ENCODE measurements at regions not wholly inside any gene's neighbourhood (a gene's known extent, or its start where the extent isn't known, plus 50 kb on each side); places are given as distances from the start of the nearest gene placed in this dataset.

DNA sequence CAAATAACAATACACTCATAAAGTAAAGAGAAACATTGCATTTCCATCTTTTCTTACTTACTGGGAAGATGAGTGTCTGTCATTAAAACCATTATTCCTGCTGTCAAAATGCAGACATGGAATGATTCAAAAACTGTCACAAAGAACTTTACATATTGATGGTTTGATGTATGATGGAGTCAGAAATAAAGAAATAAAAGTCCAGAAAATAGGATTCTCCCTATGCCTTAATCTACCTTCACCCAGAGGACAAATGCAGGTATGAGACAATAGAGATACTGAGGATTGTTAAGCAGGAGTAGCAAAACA is 656.1 kb downstream of the TBC1D4 start:
- TF ChIP-seq, protein P1, sequence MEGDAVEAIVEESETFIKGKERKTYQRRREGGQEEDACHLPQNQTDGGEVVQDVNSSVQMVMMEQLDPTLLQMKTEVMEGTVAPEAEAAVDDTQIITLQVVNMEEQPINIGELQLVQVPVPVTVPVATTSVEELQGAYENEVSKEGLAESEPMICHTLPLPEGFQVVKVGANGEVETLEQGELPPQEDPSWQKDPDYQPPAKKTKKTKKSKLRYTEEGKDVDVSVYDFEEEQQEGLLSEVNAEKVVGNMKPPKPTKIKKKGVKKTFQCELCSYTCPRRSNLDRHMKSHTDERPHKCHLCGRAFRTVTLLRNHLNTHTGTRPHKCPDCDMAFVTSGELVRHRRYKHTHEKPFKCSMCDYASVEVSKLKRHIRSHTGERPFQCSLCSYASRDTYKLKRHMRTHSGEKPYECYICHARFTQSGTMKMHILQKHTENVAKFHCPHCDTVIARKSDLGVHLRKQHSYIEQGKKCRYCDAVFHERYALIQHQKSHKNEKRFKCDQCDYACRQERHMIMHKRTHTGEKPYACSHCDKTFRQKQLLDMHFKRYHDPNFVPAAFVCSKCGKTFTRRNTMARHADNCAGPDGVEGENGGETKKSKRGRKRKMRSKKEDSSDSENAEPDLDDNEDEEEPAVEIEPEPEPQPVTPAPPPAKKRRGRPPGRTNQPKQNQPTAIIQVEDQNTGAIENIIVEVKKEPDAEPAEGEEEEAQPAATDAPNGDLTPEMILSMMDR (IDR thresholded peaks at IDR 0.05; ENCODE audit: low read depth, low read length), result no peak
- DNase-seq (ENCODE audit: extremely low read depth, low read depth), result no peak

DNA sequence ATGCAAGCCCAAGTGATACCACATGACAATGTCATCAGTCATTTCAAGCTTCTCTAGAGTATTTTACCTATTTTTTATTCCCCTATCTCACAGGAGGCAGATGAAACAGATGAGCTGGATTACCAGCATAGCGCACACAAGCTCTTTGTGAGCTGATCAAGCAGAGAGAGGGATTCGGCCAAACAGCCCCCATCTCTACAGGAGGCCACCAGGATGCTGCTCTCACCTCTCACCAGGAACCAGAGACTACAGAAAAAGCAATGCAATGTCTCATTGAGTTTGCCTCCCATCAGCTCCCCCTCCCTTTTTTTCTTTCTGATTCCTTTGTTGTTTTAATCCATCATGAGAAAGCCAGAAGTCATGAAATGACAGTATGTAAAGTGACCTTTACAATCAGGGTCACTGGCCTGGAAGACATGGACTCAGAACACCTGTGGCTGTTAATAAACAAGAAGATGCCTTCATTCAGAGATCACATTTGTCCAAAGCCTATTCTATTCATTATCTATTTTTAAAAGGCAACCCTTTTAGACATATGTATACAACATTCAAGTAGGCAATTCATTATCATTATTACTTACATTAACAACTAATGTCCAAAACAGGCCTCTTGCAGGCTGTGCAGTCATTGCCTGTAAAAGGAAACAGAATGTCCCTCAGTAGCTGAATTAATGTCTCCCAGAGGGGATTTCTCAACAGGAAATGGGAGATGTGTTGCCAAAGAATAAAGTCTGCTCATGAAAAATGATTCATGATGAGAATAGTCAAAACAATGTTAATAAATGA is 656.6 kb downstream of the TBC1D4 start:
- DNase-seq (ENCODE audit: extremely low read depth, low read depth), result peak; percentile 48
- TF ChIP-seq, protein P1 (IDR thresholded peaks at IDR 0.05; ENCODE audit: low read depth, low read length), result no peak

DNA sequence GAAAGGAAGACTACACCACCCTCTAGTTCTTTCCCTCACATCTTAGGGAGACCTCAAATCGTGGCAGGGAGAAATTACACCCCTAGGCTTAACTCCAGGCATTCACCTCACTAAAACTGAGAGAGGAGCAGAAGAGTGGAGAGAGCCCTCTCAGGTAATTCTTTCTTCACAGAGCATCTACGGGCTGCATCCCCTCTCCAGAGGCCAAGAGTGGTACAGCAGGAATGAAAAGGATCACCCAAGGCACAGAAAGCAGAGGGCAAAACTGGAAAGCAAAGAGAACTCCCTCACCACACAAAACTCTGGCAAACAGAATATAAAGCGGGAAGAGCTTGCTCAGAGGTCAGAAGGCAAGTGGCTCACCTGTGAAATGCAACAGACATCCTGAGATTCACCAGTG is 661.2 kb downstream of the TBC1D4 start:
- TF ChIP-seq, protein P1 (IDR thresholded peaks at IDR 0.05; ENCODE audit: low read depth, low read length), result no peak
- DNase-seq (ENCODE audit: extremely low read depth, low read depth), result no peak

DNA sequence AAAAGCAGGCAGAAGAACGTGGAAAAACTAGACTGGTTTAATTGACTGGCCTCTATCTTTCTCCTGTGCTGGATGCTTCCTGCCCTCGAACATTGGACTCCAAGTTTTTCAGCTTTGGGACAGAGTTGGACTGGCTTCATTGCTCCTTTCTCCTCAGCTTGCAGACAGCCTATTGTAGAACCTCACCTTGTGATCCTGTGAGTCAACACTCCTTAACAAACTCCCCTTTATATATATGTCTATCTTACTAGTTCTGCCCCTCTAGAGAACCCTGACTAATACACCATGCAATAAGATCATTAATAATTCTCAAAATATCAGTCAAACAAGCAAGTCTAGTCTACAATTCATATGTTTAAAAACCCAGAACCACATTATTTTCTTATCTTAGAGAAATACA is 662.4 kb downstream of the TBC1D4 start:
- no peak for DNase-seq (ENCODE audit: extremely low read depth, low read depth)
- TF ChIP-seq, protein P1 (IDR thresholded peaks at IDR 0.05; ENCODE audit: low read depth, low read length), result no peak

DNA sequence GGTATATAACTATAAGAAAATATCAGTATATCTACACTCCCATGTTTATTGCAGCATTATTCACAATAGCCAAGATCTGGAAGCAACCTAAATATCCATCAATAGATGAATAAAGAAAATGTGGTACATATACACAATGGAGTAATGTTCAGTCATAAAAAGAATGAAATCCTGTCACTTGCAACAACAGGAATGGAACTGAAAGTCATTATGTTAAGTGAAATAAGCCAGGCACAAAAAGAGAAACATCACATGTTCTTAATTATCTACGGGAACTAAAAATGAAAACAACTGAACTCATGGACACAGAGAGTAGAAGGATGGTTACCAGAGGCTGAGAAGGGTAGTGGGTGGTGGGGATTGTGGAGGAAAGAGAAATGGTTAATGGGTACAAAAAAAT is 665.2 kb downstream of the TBC1D4 start:
- TF ChIP-seq, protein P1 (IDR thresholded peaks at IDR 0.05; ENCODE audit: low read depth, low read length), result no peak
- DNase-seq (ENCODE audit: extremely low read depth, low read depth), result no peak

DNA sequence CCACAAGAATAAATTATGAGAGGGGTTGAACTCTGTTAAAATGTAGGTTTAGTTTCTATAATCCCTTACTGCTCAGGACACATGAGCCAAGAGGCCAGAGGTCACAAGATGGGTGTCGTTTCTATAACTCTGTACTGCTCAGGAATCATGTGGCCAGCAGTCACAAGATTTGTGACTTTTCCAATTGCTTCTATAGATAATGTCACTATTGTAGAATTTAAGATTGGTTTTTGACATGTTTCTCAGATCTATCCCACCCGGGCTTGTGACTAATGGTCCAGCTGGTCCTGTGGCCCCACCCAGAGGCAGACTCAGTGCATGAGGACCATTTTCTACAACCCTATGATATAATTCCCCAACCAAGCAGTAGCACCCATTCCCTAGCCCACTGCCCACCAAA is 662.0 kb upstream of the KLF12 start:
- no peak for DNase-seq (ENCODE audit: extremely low read depth, low read depth)
- TF ChIP-seq, protein P1 (IDR thresholded peaks at IDR 0.05; ENCODE audit: low read depth, low read length), result no peak

DNA sequence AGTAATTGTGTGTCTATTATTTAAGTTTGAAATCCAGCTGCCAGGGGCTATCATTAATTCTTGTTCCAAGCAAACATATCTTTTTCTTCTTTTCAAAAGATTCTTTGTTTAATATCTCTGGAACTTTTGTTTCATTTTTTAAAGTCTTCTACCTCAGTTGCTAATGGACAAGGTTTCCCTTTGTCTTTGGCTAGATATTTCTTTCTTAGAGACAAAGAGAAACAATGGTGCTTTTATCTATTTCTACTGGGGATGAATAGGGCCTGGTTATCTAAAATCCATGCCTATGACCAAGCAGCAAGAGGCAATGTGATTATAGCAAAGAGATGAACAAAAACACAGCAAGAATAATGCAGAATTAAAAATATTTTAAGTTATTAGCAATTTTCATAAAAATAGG is 661.3 kb upstream of the KLF12 start:
- DNase-seq (ENCODE audit: extremely low read depth, low read depth), result no peak
- TF ChIP-seq, protein P1 (IDR thresholded peaks at IDR 0.05; ENCODE audit: low read depth, low read length), result no peak

All from AG09319 (cell line).